Caco-2 (cell line): ENCODE measurements at regions not wholly inside any gene's neighbourhood (a gene's known extent, or its start where the extent isn't known, plus 50 kb on each side); places are given as distances from the start of the nearest gene placed in this dataset.

Source experiments
- BruUV-seq: library from RNA; stranded (reverse); fragments of 400-500 nt; replicated peaks from 2 replicates; lab custom pipeline; 2021; lab: Mats Ljungman, UMichigan
- CTCF ChIA-PET: fragments of 300-600 bp; sonication (Branson Sonifier 250); formaldehyde crosslinking; loops from one replicate; lab custom pipeline; 2022; ENCODE audit warnings: antibody characterized with exemption; lab: Charles Lee
- POLR2A ChIA-PET: fragments of 300-600 bp; sonication (Branson Sonifier 250); formaldehyde crosslinking; loops from one replicate; lab custom pipeline; 2022; ENCODE audit warnings: antibody characterized with exemption; lab: Charles Lee
- DNase-seq, 2 experiments: peaks; one replicate each; pipeline versions ENCODE4 v3.0.0 to v3.0.0-alpha.2; 2020 to 2022
- H3K27me3 ChIP-seq: replicated peaks from 2 replicates; pipeline ENCODE4 v1.6.0; 2011; ENCODE audit warnings: low read length; ENCODE audit not compliant: control insufficient read depth, insufficient read depth
- H3K36me3 ChIP-seq: 2 replicates; pipeline ENCODE4 v1.5.1; 2011; ENCODE audit warnings: low read length; ENCODE audit not compliant: control insufficient read depth, insufficient read depth
- H3K4me1 ChIP-seq: fragments of 250-450 bp; sonication (Bioruptor Pico); 2 replicates; pipeline ENCODE4 v1.5.1; 2020; ENCODE audit warnings: mild to moderate bottlenecking
- H3K4me3 ChIP-seq: 2 replicates; pipeline ENCODE4 v1.5.1; 2011; ENCODE audit warnings: low read depth, mild to moderate bottlenecking, control low read depth, low read length
- H3K9me3 ChIP-seq: fragments of 250-450 bp; sonication (Bioruptor Pico); 2 replicates; pipeline ENCODE4 v1.5.1; 2020; ENCODE audit warnings: mild to moderate bottlenecking, moderate library complexity
- H3K27ac Mint-ChIP-seq: one replicate; pipeline ENCODE4 v1.8.0; 2022; ENCODE audit warnings: mixed read lengths; ENCODE audit not compliant: unreplicated experiment
- H3K27me3 Mint-ChIP-seq: one replicate; pipeline ENCODE4 v1.8.0; 2022; ENCODE audit warnings: mixed read lengths; ENCODE audit not compliant: insufficient read depth, unreplicated experiment
- H3K36me3 Mint-ChIP-seq: one replicate; pipeline ENCODE4 v1.8.0; 2022; ENCODE audit warnings: mild to moderate bottlenecking, mixed read lengths; ENCODE audit not compliant: insufficient read depth, unreplicated experiment
- H3K4me1 Mint-ChIP-seq: one replicate; pipeline ENCODE4 v1.8.0; 2022; ENCODE audit warnings: low read depth, mixed read lengths; ENCODE audit not compliant: unreplicated experiment
- H3K4me3 Mint-ChIP-seq: one replicate; pipeline ENCODE4 v1.8.0; 2022; ENCODE audit warnings: mild to moderate bottlenecking, moderate library complexity, mixed read lengths; ENCODE audit not compliant: unreplicated experiment
- H3K9me3 Mint-ChIP-seq: one replicate; pipeline ENCODE4 v1.8.0; 2022; ENCODE audit warnings: mixed read lengths; ENCODE audit not compliant: unreplicated experiment
- CTCF ChIP-seq, 2 experiments: fragments of 200-600 bp in 1 of 2; IDR thresholded peaks; 1 replicate in 1 of 2; 2 replicates in 1 of 2; pipeline versions ENCODE4 v1.5.1 to v1.8.0; 2011 to 2022; ENCODE audit warnings: antibody characterized with exemption in 1 of 2, control low read depth in 1 of 2, inconsistent platforms in 1 of 2, low read depth in 1 of 2, low read length in 1 of 2, mild to moderate bottlenecking in 1 of 2, moderate library complexity in 1 of 2; ENCODE audit not compliant: insufficient read depth in 1 of 2, severe bottlenecking in 1 of 2, unreplicated experiment in 1 of 2
- intact Hi-C: fragments of 100-400 bp; cut with micrococcal nuclease; formaldehyde crosslinking; loops from one replicate; pipeline ENCODE4 v1.10.0; 2022; ENCODE audit not compliant: unreplicated experiment

GRCh38 chr5:92906798-92907376, 674.1 kb downstream of the NR2F1-AS1 start:
- BruUV-seq = no TSS peak
- Mint-ChIP-seq H3K4me1 (no peaks in the 10 kb centered on the region), H3K27ac (no peak overlapping the region), H3K4me3 (no peak overlapping the region), H3K9me3 (no peaks in the 10 kb centered on the region), H3K36me3 (no peaks in the 10 kb centered on the region), H3K27me3 (no peaks in the 10 kb centered on the region)
- Histone ChIP-seq H3K27me3 (no peaks in the 10 kb centered on the region), H3K36me3 (no peaks in the 10 kb centered on the region), H3K4me1 (0 out of 2 replicates have a peak, but pooled peaks cover 4% of the 10 kb centered on the region), H3K9me3 (no peaks in the 10 kb centered on the region), H3K4me3 (no peak overlapping the region)
- no peak for TF ChIP-seq CTCF (IDR thresholded peaks at IDR 0.05; ENCODE audit: insufficient read depth in 1 of 2, low read depth in 1 of 2, low read length in 1 of 2, severe bottlenecking in 1 of 2, unreplicated experiment in 1 of 2)
- intact Hi-C loops = no loop called here
- DNase-seq = no peak
- ChIA-PET POLR2A (no interaction called here), CTCF (no interaction called here)

GRCh38 chr5:92904021-92904420, 677.0 kb downstream of the NR2F1-AS1 start:
- no peaks in the 10 kb centered on the region for H3K9me3 Mint-ChIP-seq
- TF ChIP-seq CTCF (IDR thresholded peaks at IDR 0.05; ENCODE audit: insufficient read depth in 1 of 2, low read depth in 1 of 2, low read length in 1 of 2, severe bottlenecking in 1 of 2, unreplicated experiment in 1 of 2) = no peak
- no peaks in the 10 kb centered on the region for H3K4me1 Mint-ChIP-seq
- intact Hi-C loops = no loop called here
- POLR2A ChIA-PET = no interaction called here
- H3K4me3 Mint-ChIP-seq = no peak overlapping the region
- no peaks in the 10 kb centered on the region for H3K36me3 Mint-ChIP-seq
- no peaks in the 10 kb centered on the region for H3K27me3 Mint-ChIP-seq
- DNase-seq = no peak
- no peaks in the 10 kb centered on the region for H3K27me3 ChIP-seq
- BruUV-seq = no TSS peak
- 0 out of 2 replicates have a peak, but pooled peaks cover 4% of the 10 kb centered on the region for H3K4me1 ChIP-seq
- no peak overlapping the region for H3K27ac Mint-ChIP-seq
- no peaks in the 10 kb centered on the region for H3K9me3 ChIP-seq
- CTCF ChIA-PET = no interaction called here
- H3K36me3 ChIP-seq = no peaks in the 10 kb centered on the region
- no peak overlapping the region for H3K4me3 ChIP-seq

- Mint-ChIP-seq H3K36me3 (no peaks in the 10 kb centered on the region), H3K27me3 (no peaks in the 10 kb centered on the region), H3K27ac (no peak overlapping the region), H3K4me3 (no peak overlapping the region), H3K9me3 (no peaks in the 10 kb centered on the region), H3K4me1 (no peaks in the 10 kb centered on the region)
- BruUV-seq = no TSS peak
- H3K36me3 ChIP-seq = no peaks in the 10 kb centered on the region
- H3K4me1 ChIP-seq = no peaks in the 10 kb centered on the region
- POLR2A ChIA-PET = no interaction called here
- no peak overlapping the region for H3K4me3 ChIP-seq
- intact Hi-C loops = no loop called here
- H3K9me3 ChIP-seq = no peaks in the 10 kb centered on the region
- no peaks in the 10 kb centered on the region for H3K27me3 ChIP-seq
- DNase-seq = no peak
- TF ChIP-seq CTCF (IDR thresholded peaks at IDR 0.05; ENCODE audit: insufficient read depth in 1 of 2, low read depth in 1 of 2, low read length in 1 of 2, severe bottlenecking in 1 of 2, unreplicated experiment in 1 of 2) = no peak
- CTCF ChIA-PET = interaction anchor here (1.2 to 1.7 kb wide), 2 partner anchors 10 to 211 kb away, joined by 3 to 5 read pairs; no protein-coding TSS in a partner anchor
These were observed 681.4 kb downstream of the NR2F1-AS1 start for GRCh38 chr5:92899611-92900010.
